GM18867 (cell line): ENCODE measurements at regions not wholly inside any gene's neighbourhood (a gene's known extent, or its start where the extent isn't known, plus 50 kb on each side); places are given as distances from the start of the nearest gene placed in this dataset.

Experiments used
- ATAC-seq: cut with Tn5 transposase; IDR thresholded peaks from one replicate; pipeline ENCODE4 v1.9.1; 2021; ENCODE audit warnings: mild to moderate bottlenecking, moderate library complexity; ENCODE audit not compliant: unreplicated experiment

DNA sequence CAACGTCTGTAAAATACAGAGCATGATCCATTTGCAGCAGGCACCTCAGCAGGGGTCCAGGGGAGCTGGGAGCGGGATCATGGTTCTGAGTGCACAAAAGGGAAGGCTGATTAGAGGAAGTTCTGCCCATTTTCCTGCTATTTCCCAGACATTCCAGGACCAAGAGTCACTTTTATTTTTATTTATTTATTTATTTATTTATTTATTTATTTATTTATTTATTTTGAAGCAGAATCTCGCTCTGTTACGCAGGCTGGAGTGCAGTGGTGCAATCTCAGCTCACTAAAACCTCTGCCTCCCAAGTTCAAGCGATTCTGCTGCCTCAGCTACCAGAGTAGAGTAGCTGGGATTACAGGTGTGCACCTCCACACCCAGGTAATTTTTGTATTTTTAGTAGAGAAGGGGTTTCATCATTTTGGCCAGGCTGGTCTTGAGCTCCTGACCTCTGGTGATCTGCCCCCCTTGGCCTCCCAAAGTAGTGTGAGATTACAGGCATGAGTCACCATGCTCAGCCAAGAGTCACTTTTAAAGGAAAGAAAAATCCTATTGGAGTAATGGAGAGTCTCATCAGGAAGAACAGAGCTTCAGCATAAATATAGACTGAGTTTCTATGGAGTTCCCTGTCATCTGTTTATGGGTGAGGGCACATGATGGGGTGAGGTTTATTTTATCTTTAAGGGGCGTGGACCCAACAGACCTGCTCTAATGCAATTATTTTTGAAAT is 355.2 kb downstream of the HAPSTR1 start:
- ATAC-seq, result no peak

DNA sequence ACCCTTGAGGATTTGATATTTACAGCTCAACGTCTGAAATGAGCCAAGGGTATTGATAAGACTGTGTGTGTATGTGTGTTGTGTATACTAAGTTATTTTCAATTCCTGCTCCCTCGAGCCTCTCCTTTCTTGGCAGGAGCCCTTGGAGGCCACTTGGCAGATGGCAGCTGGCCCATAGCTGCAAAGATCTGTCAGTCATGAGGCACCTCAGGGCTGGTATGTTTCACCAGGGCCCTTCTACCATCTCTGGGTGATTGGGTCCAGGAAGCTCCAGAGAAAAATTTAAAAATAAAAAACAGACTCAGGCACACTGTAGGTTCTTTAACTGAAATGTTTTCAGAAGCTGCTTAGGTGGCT is 355.7 kb downstream of the HAPSTR1 start:
- no peak for ATAC-seq

DNA sequence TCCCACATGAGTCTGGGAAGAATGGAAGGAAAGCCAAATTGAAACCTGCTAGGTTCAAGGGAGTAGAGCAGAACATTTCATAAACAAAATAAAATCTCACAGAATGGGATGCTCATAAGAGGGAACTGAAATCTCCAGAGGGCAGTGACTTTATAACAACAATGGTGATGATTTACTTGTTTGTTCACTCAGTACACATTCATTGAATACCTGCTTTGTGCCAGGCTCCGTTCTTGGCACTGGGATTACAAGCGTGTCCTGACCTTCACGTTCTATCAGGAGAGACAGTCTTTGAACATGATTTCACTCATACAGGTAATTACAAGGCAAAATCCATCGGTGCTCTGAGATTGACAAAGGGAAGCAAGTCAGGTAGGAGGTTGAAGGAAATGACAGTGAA is 356.3 kb downstream of the HAPSTR1 start:
- no peak for ATAC-seq

DNA sequence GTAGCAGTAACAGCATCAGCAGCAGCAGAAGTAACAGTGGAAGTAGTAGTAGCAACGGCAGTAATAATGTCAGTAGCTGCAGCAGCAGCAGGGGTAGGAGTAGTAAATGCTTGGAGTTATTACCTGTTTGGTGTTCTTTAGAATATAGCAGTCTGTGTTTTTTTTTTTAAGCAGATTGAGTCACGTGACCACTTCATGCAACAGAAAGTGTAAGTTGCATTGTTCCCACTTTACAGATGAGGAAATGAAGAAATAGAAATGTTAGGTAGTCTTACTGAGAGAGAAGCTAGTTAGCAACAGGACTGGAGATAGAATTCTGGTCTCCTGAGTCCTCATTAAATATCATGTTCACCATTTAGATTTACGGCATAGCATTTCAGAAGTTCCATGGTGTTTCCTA is 358.2 kb downstream of the HAPSTR1 start:
- no peak for ATAC-seq

DNA sequence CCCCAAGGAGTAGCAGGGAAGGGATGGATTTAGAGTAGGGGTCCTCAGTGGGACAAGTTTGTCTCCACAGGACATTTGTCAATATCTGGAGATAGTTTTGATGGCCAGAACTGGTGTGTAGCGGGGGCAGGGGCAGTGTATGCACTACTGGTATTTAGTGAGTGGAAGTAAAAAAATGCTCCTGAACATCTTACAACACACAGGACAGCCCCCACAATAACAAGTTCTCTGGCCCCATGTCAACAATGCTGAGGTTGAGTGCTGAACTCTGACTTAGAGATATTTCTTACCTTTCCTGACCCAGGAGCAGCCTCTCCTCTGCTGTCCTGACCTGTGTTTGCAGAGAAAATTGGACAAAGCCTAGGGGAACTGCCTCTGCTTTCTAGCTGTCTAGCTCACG is 365.8 kb downstream of the HAPSTR1 start:
- no peak for ATAC-seq

DNA sequence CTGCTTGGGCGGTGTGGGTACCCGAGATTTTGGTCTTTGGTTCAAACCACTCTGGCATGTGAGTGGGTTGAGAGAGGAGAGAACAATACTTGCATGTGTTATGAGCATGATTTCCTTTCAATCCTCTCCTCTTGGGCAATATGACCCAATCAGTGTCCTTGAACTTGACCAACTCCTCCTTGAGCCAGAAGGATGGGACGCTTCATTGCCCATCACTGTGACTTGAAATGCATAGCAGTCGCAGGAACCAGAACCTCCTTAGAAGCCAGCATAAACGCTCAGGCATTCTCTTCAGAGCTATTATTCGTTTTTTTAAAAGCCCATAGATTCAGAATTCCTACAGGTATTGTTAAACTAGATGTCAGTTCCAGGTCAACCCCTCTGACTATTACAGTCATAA is 367.4 kb downstream of the HAPSTR1 start:
- no peak for ATAC-seq

DNA sequence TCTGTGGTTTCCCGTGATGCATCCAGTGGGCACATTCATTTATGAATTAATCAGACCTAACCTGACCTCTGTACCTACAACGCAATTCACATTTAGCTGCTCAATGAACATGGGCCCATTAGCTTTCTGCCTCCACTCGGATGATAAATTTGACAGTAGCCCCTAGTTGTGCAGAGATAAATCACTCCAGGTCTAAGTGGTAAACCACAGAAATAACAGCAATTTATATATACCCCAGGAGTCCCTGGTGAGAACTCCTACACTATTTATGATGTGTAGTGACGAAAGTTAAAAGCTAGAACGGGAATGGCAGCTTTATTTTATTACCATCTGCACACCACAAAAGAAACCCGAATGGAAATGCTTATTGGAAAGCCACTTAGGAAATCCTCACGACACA is 371.5 kb downstream of the HAPSTR1 start:
- no peak for ATAC-seq

DNA sequence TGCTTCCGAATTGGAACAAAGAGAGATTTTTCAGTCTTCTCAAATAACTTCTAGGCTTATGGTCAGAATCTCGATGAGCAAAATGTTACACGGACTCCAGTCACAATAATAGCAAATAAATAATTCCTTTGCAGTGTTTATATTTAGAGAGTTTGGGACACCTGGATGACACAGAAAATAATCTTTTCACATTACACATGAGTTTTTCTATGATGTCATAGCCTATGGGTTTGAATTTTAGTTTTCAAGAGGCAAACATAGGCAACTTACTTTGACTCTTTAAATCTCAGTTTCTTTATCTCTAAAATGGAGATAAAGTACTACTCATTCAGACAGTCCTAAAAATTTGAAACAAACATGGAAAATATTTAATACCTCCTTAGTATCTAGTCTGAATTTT is 372.0 kb downstream of the HAPSTR1 start:
- ATAC-seq, result no peak

DNA sequence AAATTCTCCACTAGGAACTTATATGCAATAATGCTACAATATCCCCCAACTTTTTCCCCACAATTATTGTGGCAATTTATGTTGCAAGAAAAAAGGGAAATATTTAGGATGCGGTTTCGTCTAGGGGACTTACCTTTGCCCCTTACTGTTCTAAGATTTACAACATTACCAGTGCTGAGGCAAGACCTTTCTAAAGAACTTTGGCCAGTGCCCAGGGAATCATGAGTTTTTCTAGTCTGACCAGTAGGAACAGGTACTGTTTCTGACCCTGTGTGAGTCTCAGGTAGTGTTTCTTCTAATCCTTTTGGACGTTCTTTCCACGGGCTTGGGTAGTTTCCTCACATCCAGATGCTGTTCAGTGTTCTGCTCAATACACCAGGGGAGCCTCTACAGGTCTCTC is 373.7 kb downstream of the HAPSTR1 start:
- ATAC-seq, result no peak

DNA sequence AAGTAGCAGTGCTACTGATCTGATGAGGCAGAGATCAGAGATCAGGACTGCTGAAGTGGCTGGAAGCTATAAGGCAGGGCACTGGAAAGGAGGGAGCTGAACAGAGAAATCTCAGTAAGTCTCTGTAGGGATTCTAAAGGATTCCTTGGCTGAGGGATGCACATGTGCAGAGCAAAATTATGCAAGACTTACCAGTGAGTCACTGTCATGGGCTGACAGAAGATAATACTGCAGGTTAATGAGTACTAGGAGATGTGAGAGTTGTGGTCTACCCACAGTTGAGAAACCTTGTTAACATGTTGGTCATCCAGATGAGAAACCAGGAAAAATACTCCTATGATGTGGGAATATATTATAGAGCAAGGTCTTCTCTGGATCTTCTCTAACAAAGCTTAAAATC is 378.1 kb downstream of the HAPSTR1 start:
- ATAC-seq, result no peak

DNA sequence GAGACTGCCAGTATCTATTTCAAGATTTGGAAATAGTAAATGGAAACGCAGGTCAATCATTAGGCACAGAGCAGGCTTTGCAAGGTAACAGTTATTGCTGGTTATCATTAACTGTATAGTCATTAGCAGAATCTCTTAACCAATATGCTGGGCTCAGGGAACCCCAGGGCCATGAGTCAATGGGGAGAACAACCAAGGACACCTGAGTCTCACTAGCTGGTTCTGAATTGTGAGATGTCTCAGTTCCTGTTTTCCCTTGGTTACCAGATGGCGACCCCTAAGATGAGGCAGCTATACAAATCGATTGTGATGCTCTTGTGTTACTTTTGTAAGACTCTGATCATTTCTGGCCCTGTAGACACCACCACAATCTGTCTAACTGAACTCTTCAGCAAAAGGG is 385.3 kb downstream of the HAPSTR1 start:
- ATAC-seq, result no peak

DNA sequence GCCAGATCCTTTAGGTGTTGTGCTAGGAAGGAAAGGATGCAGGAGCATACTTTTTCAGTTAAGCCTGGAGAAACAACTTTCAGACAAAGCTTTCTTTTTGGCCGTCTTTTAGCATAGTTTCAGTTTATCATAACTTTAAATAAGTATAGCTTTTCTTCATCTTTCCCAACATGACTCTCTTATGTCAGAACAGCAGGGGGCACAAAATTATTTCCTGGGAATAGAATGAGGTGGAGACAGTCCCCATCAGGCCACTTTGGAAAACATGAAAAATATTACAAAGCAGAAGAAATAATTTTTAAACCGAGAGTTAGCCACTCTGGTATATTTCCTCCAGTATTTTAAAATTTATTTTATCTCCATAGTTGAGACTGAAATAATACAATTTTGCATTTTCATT is 387.6 kb downstream of the HAPSTR1 start:
- ATAC-seq, result no peak

DNA sequence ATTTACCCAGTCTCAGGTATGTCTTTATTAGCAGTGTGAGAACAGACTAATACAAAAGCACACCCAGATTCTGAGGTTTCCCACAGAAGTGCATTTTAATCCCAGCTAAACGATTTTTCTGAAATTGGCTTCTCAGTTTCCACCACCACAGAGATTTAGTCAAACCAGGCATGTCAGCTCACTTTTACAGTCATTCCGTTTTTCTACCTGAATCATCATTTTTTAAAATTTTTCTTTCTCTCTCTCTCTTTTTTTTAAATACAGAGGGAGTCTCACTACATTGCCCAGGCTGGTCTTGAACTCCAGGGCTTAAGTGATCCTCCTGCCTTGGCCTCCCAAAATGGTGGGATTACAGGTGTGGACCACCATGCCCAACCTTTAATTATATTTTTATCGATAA is 389.1 kb downstream of the HAPSTR1 start:
- ATAC-seq, result no peak

DNA sequence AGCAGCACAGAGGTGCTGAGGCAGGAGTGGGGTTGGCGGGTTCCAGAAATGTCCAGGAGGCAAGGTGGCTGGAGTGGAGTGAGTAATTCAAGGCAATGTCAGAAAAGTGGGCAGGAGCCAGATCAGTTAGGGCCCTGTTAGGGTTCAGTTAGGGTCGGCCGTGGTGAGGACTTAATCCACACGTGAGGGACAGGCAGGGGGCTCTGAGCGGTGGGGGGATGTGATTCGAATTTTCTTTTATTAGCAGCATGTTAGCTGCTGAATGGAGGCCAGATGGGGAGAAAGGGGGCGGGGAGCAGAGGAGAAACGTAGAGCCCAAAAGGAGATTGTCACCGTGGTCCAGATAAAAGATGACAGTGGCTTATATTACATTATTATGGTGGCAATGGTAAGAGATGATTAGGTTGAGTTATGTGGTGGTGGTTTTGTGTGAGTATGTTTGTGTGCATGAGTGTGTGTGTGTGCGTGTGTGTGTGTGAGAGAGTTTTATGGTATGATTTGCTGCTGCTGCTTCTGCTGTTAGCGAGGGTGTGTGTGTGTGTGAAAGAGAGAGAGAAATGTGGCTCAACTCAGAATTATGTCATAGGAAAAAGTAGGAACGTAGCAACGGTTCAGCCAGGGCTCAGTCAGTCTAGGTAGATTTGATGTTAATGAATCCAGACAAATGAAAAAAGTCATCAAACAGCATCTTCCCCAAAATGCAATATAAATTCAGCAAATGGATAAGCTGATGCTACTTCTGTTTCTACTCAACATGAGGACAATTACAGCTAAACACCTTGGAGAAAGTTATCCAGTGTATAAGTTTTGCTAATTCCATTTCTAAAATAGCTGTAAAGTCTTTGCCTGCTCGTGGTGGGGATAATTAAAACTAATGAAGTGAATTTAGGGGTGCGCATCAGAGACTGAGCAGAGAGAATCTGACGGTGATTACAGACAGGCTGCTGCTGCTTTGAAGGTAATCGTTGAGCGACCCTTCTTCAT is 390.6 kb downstream of the HAPSTR1 start:
- no peak for ATAC-seq

DNA sequence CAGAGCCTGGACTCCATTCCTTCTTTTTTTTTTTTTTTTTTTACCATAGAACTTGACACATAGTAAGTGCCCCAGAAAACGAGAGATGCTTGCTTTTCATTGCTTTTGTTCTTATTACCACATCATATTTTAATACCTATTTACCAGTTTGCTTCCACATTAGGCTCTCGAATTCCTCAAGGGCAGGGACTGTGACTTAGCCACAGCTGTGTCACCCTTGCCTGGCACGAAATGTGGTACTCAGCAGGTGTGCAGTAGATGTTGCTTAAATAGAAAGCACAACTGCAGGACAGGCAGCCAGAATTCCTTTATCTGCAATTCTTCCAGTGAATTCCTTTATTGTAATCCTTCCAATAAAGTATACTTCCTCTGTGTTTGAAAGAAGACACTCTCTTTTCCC is 393.0 kb downstream of the HAPSTR1 start:
- no peak for ATAC-seq

DNA sequence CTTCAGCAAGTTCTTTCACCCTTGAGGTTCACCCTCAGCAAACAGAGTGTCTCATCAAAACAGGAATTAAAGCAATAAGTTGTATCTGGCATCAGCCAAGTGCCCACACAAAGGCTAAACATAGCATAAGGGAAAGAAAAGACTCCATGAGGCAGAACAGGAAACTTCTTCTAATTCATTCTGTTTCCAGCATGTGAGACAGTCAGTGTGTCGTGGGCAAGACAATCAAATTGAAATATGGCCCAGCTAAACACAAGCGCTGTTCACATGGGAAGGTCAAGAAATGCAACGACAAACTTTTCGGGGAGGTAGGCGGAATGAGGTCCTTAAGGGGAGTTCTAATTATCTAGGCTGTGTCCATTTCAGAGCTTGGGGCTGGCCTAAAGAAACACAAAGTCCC is 393.4 kb downstream of the HAPSTR1 start:
- ATAC-seq, result no peak

DNA sequence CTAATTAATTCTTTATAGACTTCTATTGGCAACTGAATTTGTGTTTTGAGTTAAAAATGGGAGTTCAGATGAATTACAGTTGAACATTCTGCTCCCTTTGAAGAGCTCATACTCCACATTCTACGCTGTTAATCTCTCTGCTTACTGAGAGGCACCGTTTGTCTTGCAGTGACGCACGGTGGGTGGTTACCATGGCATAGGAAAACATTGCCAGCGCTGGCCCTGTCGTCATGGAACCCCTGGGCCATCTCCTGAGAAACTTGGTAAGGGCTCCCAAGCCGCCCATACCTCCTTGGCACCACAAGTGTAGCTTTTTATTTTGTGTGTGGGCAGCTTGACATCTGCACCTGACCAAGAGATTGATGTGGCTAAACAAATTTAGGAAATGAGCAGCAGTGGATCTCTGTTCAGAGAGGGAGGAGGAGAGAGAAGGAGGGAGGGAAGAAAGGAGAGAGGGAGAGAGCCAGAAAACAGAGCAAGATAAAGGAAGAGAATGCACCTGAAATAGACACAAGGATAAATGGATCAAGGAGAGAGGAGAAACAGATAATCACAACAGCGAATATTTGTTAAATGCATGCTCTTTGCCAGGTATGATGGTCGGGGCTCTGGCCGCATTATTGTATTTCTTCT is 398.5 kb downstream of the HAPSTR1 start:
- ATAC-seq, result no peak

DNA sequence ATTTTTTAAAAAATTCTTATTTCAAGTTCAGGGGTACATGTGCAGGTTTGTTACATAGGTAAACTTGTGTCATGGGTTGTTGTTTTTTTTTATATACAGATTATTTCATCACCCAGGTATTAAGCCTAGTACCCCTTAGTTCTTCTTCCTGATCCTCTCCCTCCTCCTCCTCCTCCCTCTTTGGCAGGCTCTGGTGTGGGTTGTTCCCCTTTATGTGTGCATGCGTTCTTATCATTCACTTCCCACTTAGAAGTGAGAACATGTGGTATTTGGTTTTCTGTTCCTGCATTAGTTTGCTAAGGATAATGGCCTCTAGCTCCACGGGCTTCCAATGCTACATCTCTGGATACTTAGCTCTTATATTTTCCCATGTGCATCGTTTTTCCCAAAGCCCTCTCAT is 404.4 kb downstream of the HAPSTR1 start:
- no peak for ATAC-seq

DNA sequence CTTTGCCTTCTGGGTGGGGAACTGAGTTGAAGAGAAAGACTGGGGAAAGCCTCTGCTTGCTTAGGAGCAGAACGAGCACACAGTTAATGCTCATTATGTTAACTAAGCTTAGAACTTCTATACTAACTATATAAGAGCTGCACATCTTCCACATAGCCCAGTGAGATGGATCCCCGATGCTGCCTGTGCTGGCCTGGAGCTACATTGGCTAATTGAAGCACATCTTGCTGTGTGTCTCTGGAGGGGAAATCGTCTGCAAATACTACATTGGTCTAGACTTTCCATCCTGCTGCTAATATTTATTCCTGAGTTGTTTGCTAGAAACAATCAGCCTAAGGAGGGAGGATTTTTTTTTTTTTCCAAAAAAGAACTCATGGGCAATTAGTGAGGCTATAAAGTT is 406.3 kb downstream of the HAPSTR1 start:
- ATAC-seq, result no peak

DNA sequence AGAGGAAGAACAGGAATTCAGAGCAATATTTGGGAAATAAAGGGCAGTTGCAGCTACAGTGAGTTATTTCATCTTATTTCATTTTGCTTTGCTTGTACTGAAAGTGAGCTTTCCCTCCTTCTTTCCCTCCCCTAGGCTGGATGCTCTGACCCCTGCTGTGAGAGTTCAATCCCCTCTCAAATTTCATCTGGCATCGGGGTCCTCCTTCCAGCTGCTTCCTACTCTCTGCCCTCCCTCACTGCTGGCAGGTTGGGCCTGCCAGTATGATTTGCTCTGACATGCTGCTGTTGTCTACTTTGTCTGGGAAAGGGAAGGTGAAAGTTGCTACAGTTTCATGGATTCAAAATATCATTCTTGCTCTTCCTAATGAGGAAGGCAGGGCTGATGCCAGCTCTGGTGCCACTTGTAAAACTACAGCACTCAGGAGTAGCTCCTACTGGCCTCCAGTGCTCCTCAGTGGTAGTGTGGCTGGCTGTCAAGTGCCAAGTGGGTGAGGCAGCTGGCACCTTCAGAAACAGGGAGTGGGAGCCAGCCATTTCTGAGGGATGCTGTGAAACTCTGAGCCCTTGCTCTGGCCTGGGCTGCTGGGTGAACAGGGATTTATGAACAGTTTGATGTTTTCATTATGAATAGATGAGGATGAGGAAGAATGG is 408.6 kb downstream of the HAPSTR1 start:
- no peak for ATAC-seq

DNA sequence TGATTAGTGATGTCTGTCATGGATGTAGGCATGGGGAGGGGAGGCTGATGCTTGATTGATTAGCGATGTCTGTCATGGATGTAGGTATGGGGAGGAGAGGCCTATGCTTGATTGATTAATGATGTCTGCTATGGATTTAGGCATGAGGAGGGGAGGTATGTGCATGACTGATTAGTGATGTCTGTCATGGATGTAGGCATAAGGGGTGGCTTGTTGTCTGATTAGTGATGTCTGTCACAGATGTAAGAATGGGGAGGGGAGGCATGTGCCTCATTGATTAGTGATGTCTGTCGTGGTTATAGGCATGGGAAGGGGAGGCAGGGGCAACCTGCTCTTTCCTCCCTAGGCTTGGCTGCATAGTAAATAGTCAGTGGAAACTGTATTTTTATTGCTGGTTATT is 409.4 kb downstream of the HAPSTR1 start:
- ATAC-seq, result no peak
